ENCODE measurements at regions not wholly inside any gene's neighbourhood (a gene's known extent, or its start where the extent isn't known, plus 50 kb on each side); places are given as distances from the start of the nearest gene placed in this dataset.

- H3K4me1 Mint-ChIP-seq (ENCODE audit: low read depth), result no peaks in the 10 kb centered on the region
- DNase-seq (ENCODE audit: low spot score, unreplicated experiment), result no peak
- no peak for TF ChIP-seq CTCF (IDR thresholded peaks at IDR 0.05; ENCODE audit: unreplicated experiment)
- H3K36me3 Mint-ChIP-seq (ENCODE audit: insufficient read depth), result no peaks in the 10 kb centered on the region
- H3K4me3 Mint-ChIP-seq (ENCODE audit: low read depth), result no peak overlapping the region
- peaks cover 19% of the 10 kb centered on the region for H3K9me3 Mint-ChIP-seq (ENCODE audit: low read depth)
- no peaks in the 10 kb centered on the region for H3K27me3 Mint-ChIP-seq
- no peak overlapping the region for H3K27ac Mint-ChIP-seq
Measured at GRCh38 chrX:40331762-40332161, 234.0 kb upstream of the BCOR start.

GRCh38 chrX:40331353-40331752 is 233.6 kb upstream of the BCOR start:
- Mint-ChIP-seq H3K4me1 (ENCODE audit: low read depth) (no peaks in the 10 kb centered on the region), H3K27me3 (no peaks in the 10 kb centered on the region), H3K36me3 (ENCODE audit: insufficient read depth) (no peaks in the 10 kb centered on the region), H3K4me3 (ENCODE audit: low read depth) (no peak overlapping the region), H3K9me3 (ENCODE audit: low read depth) (peaks cover 19% of the 10 kb centered on the region), H3K27ac (no peak overlapping the region)
- DNase-seq (ENCODE audit: low spot score, unreplicated experiment), result no peak
- no peak for TF ChIP-seq CTCF (IDR thresholded peaks at IDR 0.05; ENCODE audit: unreplicated experiment)

GRCh38 chrX:40329616-40330015 is 231.9 kb upstream of the BCOR start:
- Mint-ChIP-seq H3K4me3 (ENCODE audit: low read depth) (no peak overlapping the region), H3K9me3 (ENCODE audit: low read depth) (peaks cover 10% of the 10 kb centered on the region), H3K27ac (no peak overlapping the region), H3K4me1 (ENCODE audit: low read depth) (no peaks in the 10 kb centered on the region), H3K36me3 (ENCODE audit: insufficient read depth) (no peaks in the 10 kb centered on the region), H3K27me3 (no peaks in the 10 kb centered on the region)
- TF ChIP-seq CTCF (IDR thresholded peaks at IDR 0.05; ENCODE audit: unreplicated experiment), result no peak
- no peak for DNase-seq (ENCODE audit: low spot score, unreplicated experiment)

- H3K27me3 Mint-ChIP-seq, result no peaks in the 10 kb centered on the region
- H3K9me3 Mint-ChIP-seq (ENCODE audit: low read depth), result peaks cover 2% of the 10 kb centered on the region
- no peak overlapping the region for H3K4me3 Mint-ChIP-seq (ENCODE audit: low read depth)
- no peak overlapping the region for H3K27ac Mint-ChIP-seq
- H3K36me3 Mint-ChIP-seq (ENCODE audit: insufficient read depth), result no peaks in the 10 kb centered on the region
- DNase-seq (ENCODE audit: low spot score, unreplicated experiment), result no peak
- no peak for TF ChIP-seq CTCF (IDR thresholded peaks at IDR 0.05; ENCODE audit: unreplicated experiment)
- H3K4me1 Mint-ChIP-seq (ENCODE audit: low read depth), result no peaks in the 10 kb centered on the region
Measured at GRCh38 chrX:40327085-40327484, 229.3 kb upstream of the BCOR start.

GRCh38 chrX:40326186-40326965 is 228.6 kb upstream of the BCOR start:
- no peaks in the 10 kb centered on the region for H3K4me1 Mint-ChIP-seq (ENCODE audit: low read depth)
- no peak for DNase-seq (ENCODE audit: low spot score, unreplicated experiment)
- no peaks in the 10 kb centered on the region for H3K36me3 Mint-ChIP-seq (ENCODE audit: insufficient read depth)
- peaks cover 4% of the 10 kb centered on the region for H3K9me3 Mint-ChIP-seq (ENCODE audit: low read depth)
- H3K4me3 Mint-ChIP-seq (ENCODE audit: low read depth), result no peak overlapping the region
- no peaks in the 10 kb centered on the region for H3K27me3 Mint-ChIP-seq
- no peak for TF ChIP-seq CTCF (IDR thresholded peaks at IDR 0.05; ENCODE audit: unreplicated experiment)
- H3K27ac Mint-ChIP-seq, result no peak overlapping the region

Measured in progenitor cell of endocrine pancreas (in vitro differentiated cells).